GM19239 (cell line): ENCODE measurements at regions not wholly inside any gene's neighbourhood (a gene's known extent, or its start where the extent isn't known, plus 50 kb on each side); places are given as distances from the start of the nearest gene placed in this dataset.

Source experiments
- DNase-seq: peaks from one replicate; pipeline ENCODE4 v3.0.0; 2011; ENCODE audit warnings: low spot score; ENCODE audit not compliant: insufficient read length
- FAIRE-seq: peaks from 2 replicates; lab custom pipeline; 2011; peaks lifted over from hg19 to GRCh38; lab: Jason Lieb, UNC

DNA sequence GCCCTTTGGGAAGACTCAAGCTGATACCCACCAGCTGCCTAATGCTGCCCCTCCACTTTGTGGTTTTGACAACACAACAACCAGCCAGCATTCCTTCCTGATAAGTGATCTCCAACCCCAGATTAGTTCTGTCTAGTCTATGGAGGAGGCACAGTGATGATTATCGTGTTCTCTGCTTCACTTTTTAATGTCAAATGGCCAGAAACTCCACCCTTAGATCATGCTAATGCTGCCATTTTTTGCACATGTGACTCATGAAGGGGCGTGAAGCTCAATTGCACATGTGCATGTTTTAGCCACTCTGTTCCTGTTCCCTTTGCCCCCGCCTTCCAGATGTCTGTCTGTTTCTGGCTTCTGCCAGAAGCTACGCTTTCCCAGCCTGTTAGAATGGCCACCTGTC, 199.8 kb downstream of the COG6 start:
- DNase-seq (no peak), FAIRE-seq (no peak)

GRCh38 chr13:39856714-39857113, 201.3 kb downstream of the COG6 start:
- FAIRE-seq = no peak

GRCh38 chr13:39858794-39859193, 203.3 kb downstream of the COG6 start:
- DNase-seq = no peak
- FAIRE-seq = no peak

More at GRCh38 chr13:39856714-39857113, 201.3 kb downstream of the COG6 start:
- no peak for DNase-seq

- FAIRE-seq (no peak), DNase-seq (no peak)
Measured at GRCh38 chr13:39859898-39860297, 204.4 kb downstream of the COG6 start.

GRCh38 chr13:39862900-39863299, 207.4 kb downstream of the COG6 start:
- FAIRE-seq (no peak), DNase-seq (no peak)

GRCh38 chr13:39864221-39864620, 208.8 kb downstream of the COG6 start:
- no peak for FAIRE-seq
- DNase-seq = no peak

DNA sequence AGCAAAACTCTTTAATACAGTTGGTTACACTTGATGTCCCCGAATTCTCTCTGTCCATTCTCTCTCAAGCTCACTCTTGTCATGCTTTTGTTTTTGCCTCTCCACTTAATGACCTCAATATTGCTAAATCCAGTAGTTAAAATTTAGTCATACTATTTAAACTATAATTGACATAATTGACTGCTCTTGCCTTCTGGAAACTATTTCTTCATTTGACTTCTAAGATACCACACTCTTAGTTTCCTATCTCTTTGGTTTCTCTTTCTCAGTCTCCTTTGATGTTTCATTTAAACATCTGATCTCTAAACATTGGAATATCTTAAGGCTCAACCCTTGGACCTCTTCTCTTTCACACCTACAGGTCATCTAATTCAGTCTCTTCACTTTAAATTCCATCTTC, 211.3 kb downstream of the COG6 start:
- no peak for FAIRE-seq
- DNase-seq = no peak

GRCh38 chr13:39867807-39868206, 212.3 kb downstream of the COG6 start:
- FAIRE-seq (no peak), DNase-seq (no peak)

DNA sequence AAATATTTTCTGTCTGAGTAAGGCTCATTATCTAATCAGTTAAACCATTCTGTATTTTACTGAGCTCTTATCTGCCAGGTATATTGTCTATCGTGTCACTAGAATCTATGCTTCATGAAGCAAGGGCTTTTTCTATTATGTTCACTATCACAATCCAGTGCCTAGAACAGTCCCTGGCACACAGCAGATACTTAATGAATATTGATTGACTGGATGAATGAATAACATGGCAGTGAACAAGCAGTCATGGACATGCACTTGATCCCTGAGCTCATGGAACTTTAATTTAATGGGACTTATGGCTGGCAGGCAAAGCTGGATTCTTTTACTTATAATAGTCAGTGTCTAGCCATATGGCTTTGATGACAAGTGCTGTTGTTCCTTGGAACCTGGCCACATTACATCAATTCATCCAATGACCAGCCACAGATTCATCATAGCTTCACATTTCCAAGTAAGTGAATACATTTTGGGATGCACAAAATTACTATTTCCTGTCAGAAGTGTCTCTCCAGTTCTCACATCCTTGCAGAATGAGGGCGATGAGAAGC, 214.8 kb downstream of the COG6 start:
- FAIRE-seq (no peak), DNase-seq (no peak)

- no peak for FAIRE-seq
- no peak for DNase-seq
Measured at GRCh38 chr13:39874331-39875053, 219.0 kb downstream of the COG6 start.

DNA sequence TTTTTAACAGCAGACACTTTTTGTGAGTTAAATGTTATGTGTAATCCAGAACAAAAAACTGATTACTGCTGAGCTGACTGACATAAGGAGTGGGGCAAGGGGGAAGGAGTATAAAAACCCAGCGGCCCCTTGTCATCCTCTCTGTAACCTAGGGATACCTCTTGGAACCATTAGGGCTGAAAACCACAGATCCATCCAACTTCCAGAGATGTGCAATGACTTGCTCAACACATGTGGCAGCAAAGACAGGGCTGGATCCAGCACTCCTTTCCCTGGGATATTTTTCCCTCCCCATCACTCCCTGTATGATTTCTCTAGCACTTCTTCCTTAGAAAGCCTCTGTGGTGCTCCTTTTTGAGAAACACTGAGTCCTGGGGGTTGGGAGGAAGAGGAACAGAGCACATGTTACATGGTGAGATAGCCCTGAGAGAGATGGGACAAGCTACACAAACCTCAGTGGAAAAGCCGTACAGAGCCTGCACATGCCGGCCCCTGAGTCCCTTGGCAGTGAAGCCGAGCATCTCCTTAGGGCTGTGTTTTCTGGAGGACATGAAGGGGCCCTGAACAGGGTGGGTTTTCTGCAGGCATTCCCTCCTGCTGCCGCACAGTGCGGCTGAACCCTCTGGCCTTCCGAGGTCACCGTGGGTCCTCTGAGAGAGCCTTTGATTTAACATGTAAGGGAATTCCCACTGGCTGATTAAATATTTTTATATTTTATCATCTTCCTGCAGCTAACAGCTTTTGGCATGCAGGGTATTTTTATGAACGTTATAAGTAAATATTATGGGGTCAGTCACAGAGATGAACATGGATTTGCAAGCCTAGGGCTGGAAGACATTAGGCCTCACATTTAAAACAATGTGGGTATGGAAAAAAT, 219.9 kb downstream of the COG6 start:
- FAIRE-seq = no peak
- DNase-seq = no peak

GRCh38 chr13:39876258-39876657, 220.8 kb downstream of the COG6 start:
- FAIRE-seq (no peak), DNase-seq (no peak)

- DNase-seq (no peak), FAIRE-seq (no peak)
Measured at GRCh38 chr13:39877134-39877533, 221.7 kb downstream of the COG6 start.

DNA sequence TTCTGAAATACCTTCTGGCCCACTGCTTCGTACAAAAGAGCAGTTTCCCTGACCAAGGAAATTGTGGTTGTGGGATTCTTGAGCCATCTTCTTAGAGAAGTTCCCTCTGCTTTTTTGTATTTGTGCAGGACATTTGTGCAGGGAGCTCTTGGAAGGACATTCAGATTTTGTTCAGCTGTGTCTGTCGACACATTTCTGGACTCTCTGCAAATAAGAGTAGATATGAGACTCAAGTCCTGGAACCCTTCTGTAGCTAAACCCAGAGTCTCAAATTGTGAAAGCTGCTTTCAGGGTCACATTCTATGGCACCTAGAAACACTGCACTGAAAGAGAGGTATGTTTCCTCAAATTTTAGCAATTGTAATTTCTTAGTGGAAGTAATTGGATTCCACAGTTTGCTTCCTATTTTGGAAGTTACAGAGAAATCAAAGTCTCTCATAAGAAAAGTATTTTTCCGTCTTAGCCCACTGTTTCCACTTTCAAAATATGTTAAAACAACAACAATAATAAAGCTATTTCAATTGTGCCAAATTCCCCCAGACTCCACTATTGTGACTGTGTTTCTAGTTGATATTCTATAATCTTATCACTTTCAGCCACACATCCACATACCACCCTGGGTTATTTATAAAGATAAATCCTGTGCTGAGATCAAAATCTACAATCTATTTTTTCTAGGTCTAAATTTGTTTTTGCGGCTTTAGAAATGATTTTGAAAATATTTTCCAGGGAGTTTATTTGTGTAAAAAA, 224.0 kb downstream of the COG6 start:
- no peak for FAIRE-seq
- no peak for DNase-seq

DNA sequence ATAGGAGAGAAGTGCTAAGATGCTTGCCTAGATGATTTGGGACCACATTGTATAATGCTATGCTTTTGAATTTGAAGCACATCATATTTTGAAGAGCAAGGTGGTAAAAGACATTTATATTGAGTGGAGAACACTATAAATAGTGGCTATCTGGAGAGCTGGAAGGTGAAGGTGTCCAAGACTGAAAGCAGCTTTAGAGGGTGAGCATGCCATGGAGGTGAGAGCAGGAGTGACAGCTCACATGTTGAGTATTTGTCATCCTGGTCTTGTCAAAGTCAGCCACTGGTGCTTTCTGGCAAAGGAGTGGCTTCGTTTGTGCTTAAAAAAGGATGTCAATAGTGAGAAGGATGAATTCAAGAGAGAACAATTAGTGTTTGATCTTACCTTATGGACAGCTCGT, 225.9 kb downstream of the COG6 start:
- DNase-seq (no peak), FAIRE-seq (no peak)

GRCh38 chr13:39881887-39882286, 226.4 kb downstream of the COG6 start:
- FAIRE-seq (no peak), DNase-seq (no peak)

DNA sequence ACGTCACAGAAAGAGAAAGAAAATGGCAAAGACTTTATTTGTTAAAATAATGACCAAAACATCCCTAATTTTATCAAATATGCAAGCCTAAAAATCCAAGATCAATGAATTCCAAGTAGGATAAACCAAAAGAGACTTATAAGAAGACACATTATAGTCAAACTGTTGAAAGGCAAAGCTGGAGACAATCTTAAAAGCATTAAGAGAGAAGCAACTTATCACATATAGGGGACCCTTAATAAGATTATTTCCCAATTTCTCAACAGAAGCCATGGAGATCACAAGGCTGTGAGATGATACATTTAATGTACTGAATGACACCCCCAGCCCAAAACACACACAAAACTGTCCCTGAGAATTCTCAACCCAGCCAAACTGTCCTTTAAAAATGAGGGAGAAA, 228.7 kb downstream of the COG6 start:
- DNase-seq (no peak), FAIRE-seq (no peak)

DNA sequence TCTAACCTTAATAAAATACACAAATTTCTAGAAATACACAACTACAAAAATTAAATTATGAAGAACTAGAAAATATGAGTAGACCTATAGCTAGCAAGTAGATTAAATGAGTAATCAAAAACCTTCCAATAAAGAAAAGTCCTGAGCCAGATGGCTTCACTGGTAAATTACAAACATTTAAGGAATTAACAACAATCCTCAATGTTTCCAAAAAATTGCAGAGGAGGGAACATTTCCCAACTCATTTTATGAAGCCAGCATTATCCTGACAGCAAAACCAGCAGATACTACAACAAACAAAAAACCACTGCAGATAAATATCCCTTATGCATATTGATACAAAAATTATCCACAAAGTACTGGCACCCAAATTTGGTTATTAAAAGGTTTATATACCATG, 230.9 kb downstream of the COG6 start:
- no peak for DNase-seq
- FAIRE-seq = no peak

DNA sequence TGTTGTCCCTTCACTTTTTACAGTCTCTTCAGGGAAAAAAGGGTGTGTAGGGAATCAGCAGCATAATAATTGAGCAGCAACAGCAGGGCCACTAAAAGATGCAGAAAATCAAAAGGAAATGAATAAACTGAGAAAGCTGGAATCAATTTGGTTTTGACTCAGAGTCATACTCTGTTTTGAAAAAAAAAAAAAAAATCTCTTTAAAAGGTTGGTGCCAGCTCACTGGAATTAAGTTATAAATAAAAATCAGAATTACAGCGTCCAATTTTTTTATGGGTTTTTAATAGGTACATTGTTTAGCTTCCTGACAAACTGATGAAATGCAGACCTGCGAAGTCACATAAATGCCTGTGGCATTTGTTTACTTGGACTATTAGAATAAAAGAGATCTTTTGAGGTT, 231.9 kb downstream of the COG6 start:
- FAIRE-seq = no peak
- no peak for DNase-seq
